Neural progenitor cell (in vitro differentiated cells): ENCODE measurements at regions not wholly inside any gene's neighbourhood (a gene's known extent, or its start where the extent isn't known, plus 50 kb on each side); places are given as distances from the start of the nearest gene placed in this dataset.
"Not testable (repeated sequence)": the region's sequence is repeated elsewhere in the genome, so short reads cannot be mapped to it uniquely, and the experiment has no call there.

Experiments
- DNase-seq: peaks from one replicate; pipeline ENCODE4 v3.0.0-alpha.2; 2016; ENCODE audit warnings: low spot score
- H2AFZ ChIP-seq: fragments of 200-600 bp; sonication (generic); replicated peaks from 2 replicates; pipeline ENCODE4 v1.6.1; 2016; ENCODE audit warnings: antibody characterized with exemption
- H3F3A ChIP-seq: fragments of 200-600 bp; sonication (generic); 2 replicates; pipeline ENCODE4 v1.6.1; 2016; ENCODE audit warnings: antibody characterized with exemption, low read depth
- H3K27ac ChIP-seq: fragments of 200-600 bp; sonication (generic); 2 replicates; pipeline ENCODE4 v1.5.1; 2016; ENCODE audit warnings: mild to moderate bottlenecking
- H3K27me3 ChIP-seq: fragments of 200-600 bp; sonication (generic); 2 replicates; pipeline ENCODE4 v1.6.1; 2016; ENCODE audit warnings: mild to moderate bottlenecking, moderate library complexity
- H3K36me3 ChIP-seq: fragments of 200-600 bp; sonication (generic); 2 replicates; pipeline ENCODE4 v1.5.1; 2016
- H3K4me1 ChIP-seq: fragments of 200-600 bp; sonication (generic); 2 replicates; pipeline ENCODE4 v1.6.1; 2016; ENCODE audit warnings: mixed run types
- H3K4me2 ChIP-seq: fragments of 200-600 bp; sonication (generic); 2 replicates; pipeline ENCODE4 v1.6.1; 2016
- H3K4me3 ChIP-seq: fragments of 200-600 bp; sonication (generic); 2 replicates; pipeline ENCODE4 v1.5.1; 2016
- H3K79me2 ChIP-seq: fragments of 200-600 bp; sonication (generic); 2 replicates; pipeline ENCODE4 v1.6.1; 2016; ENCODE audit warnings: low read depth
- H3K9ac ChIP-seq: fragments of 200-600 bp; sonication (generic); 2 replicates; pipeline ENCODE4 v1.6.1; 2016
- H3K9me3 ChIP-seq: fragments of 200-600 bp; sonication (generic); 2 replicates; pipeline ENCODE4 v1.5.1; 2016; ENCODE audit warnings: low read depth
- H4K20me1 ChIP-seq: fragments of 200-600 bp; sonication (generic); 2 replicates; pipeline ENCODE4 v1.6.1; 2016; ENCODE audit warnings: low read depth
- H3K27ac Mint-ChIP-seq: 3 replicates; pipeline ENCODE4 v1.8.0; 2021; ENCODE audit warnings: mixed read lengths
- H3K27me3 Mint-ChIP-seq: 2 replicates; pipeline ENCODE4 v1.8.0; 2022; ENCODE audit warnings: low read depth, mild to moderate bottlenecking, inconsistent platforms, moderate library complexity, mixed read lengths; ENCODE audit not compliant: insufficient read depth
- H3K36me3 Mint-ChIP-seq: 3 replicates; pipeline ENCODE4 v1.8.0; 2021; ENCODE audit warnings: mixed read lengths
- H3K4me1 Mint-ChIP-seq: 3 replicates; pipeline ENCODE4 v1.8.0; 2021; ENCODE audit warnings: mixed read lengths
- H3K4me3 Mint-ChIP-seq: 3 replicates; pipeline ENCODE4 v1.8.0; 2021; ENCODE audit warnings: mild to moderate bottlenecking, moderate library complexity, mixed read lengths
- H3K9me3 Mint-ChIP-seq: 3 replicates; pipeline ENCODE4 v1.8.0; 2020; ENCODE audit warnings: mixed read lengths
- EZH2 ChIP-seq: fragments of 200-600 bp; sonication (generic); IDR thresholded peaks from 2 replicates; pipeline ENCODE4 v1.6.1; 2017; ENCODE audit warnings: antibody characterized with exemption, mild to moderate bottlenecking, moderate library complexity
- EZH2phosphoT487 ChIP-seq: fragments of 200-600 bp; sonication (generic); IDR thresholded peaks from 2 replicates; pipeline ENCODE4 v1.6.1; 2017; ENCODE audit warnings: antibody characterized with exemption
- TF ChIP-seq, protein P1 (sequence below): fragments of 200-600 bp; sonication (generic); IDR thresholded peaks from 2 replicates; pipeline ENCODE4 v1.5.1; 2017; ENCODE audit warnings: antibody characterized with exemption, mild to moderate bottlenecking

DNA sequence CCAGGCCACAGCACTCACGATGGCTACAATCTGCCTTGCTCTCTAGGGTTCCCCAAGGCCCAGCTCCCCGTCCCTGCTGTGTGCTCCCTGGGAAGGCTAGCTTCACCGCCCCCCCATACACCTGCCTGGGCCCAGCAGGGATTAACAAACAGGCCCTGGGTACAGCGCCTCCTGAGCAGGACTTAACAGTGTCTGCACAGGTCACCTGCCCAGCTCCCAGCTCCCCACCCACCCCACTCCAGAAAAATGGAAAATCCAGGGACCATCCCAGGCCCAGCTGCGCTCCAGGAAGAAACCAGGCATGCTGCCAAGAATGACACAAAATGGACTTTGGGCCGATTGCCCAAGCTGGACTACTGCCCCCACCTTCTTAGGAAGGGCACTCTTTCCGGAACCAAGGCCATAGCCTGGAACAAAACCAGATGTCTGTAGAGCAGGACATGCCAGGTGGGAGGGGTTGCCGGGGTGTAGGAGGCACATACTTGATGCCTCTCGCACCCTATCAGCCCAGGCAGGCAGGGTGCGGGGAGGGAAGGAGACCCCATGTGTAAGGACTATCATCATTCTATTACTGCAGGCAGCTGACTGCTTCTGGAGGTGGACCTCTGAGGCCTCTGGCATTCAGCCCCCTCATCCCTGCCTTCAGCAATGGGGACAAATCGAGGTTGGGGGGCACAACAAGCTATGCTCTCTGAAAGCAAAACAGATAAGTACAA is 104.9 kb downstream of the SNX5 start:
- Histone ChIP-seq H3K4me2 (no peak overlapping the region), H3K27me3 (no peaks in the 10 kb centered on the region), H3K27ac (no peak overlapping the region), H3K4me1 (no peaks in the 10 kb centered on the region), H3K36me3 (no peaks in the 10 kb centered on the region), H2AFZ (no peak overlapping the region), H3K79me2 (no peaks in the 10 kb centered on the region), H3K9ac (no peak overlapping the region), H4K20me1 (no peaks in the 10 kb centered on the region), H3K4me3 (no peak overlapping the region), H3F3A (no peaks in the 10 kb centered on the region), H3K9me3 (no peaks in the 10 kb centered on the region)
- peaks cover 8% of the 10 kb centered on the region for H3K4me1 Mint-ChIP-seq
- H3K27me3 Mint-ChIP-seq, result peaks cover 8% of the 10 kb centered on the region
- H3K36me3 Mint-ChIP-seq, result no peaks in the 10 kb centered on the region
- no peak overlapping the region for H3K4me3 Mint-ChIP-seq
- TF ChIP-seq, protein P1, sequence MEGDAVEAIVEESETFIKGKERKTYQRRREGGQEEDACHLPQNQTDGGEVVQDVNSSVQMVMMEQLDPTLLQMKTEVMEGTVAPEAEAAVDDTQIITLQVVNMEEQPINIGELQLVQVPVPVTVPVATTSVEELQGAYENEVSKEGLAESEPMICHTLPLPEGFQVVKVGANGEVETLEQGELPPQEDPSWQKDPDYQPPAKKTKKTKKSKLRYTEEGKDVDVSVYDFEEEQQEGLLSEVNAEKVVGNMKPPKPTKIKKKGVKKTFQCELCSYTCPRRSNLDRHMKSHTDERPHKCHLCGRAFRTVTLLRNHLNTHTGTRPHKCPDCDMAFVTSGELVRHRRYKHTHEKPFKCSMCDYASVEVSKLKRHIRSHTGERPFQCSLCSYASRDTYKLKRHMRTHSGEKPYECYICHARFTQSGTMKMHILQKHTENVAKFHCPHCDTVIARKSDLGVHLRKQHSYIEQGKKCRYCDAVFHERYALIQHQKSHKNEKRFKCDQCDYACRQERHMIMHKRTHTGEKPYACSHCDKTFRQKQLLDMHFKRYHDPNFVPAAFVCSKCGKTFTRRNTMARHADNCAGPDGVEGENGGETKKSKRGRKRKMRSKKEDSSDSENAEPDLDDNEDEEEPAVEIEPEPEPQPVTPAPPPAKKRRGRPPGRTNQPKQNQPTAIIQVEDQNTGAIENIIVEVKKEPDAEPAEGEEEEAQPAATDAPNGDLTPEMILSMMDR, result no peak
- TF ChIP-seq EZH2 (no peak), EZH2phosphoT487 (no peak)
- no peak overlapping the region for H3K27ac Mint-ChIP-seq
- no peak for DNase-seq
- no peaks in the 10 kb centered on the region for H3K9me3 Mint-ChIP-seq

DNA sequence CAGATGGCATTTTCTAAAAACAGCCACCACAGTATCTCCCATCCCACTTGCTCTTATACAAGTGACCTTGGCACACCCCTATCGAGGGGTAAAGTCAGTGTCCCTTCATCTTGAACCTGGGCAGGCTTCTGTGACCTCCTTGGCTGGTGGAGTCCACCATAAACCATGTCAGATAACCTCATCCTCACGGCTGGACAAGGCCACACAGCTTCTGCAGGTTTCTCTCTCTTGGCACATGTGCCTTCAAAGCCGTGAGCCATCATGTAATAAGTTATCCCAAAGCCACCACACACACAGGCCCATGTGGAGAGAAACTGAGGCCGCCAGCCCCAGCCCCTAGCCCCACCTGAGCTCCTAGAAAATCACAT is 105.4 kb downstream of the SNX5 start:
- Mint-ChIP-seq H3K4me3 (no peak overlapping the region), H3K4me1 (peaks cover 8% of the 10 kb centered on the region), H3K9me3 (no peaks in the 10 kb centered on the region), H3K27me3 (peaks cover 8% of the 10 kb centered on the region), H3K27ac (no peak overlapping the region), H3K36me3 (no peaks in the 10 kb centered on the region)
- H3F3A ChIP-seq, result no peaks in the 10 kb centered on the region
- no peak for TF ChIP-seq EZH2phosphoT487
- no peak for TF ChIP-seq EZH2
- TF ChIP-seq, protein P1, result no peak
- H3K4me1 ChIP-seq, result no peaks in the 10 kb centered on the region
- no peak overlapping the region for H3K9ac ChIP-seq
- no peaks in the 10 kb centered on the region for H3K9me3 ChIP-seq
- H3K27me3 ChIP-seq, result no peaks in the 10 kb centered on the region
- H3K27ac ChIP-seq, result no peak overlapping the region
- H4K20me1 ChIP-seq, result no peaks in the 10 kb centered on the region
- no peak overlapping the region for H3K4me2 ChIP-seq
- H2AFZ ChIP-seq, result no peak overlapping the region
- DNase-seq, result no peak
- H3K4me3 ChIP-seq, result no peak overlapping the region
- no peaks in the 10 kb centered on the region for H3K36me3 ChIP-seq
- H3K79me2 ChIP-seq, result no peaks in the 10 kb centered on the region

DNA sequence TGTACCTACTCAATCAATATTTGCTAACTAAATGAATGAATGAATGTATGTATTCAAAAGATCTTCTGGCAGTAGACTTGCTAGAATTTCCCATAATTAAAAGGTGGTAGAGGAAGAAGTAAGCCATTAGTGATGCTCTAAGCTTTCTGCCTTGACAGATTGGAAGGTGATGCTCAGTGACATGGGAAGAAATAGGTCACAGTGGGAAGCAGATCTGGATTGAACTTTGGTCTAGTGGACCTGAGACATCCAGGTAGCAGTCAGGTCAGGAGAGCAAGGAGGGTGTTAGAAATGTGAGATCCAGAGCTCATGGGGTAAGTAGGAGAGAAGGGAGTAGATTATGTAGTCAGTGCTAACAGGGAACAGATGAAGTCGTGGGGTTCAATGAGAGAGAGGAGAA is 106.4 kb downstream of the SNX5 start:
- no peak overlapping the region for H2AFZ ChIP-seq
- Mint-ChIP-seq H3K27ac (no peak overlapping the region), H3K4me1 (peaks cover 4% of the 10 kb centered on the region), H3K4me3 (no peak overlapping the region), H3K36me3 (no peaks in the 10 kb centered on the region), H3K9me3 (no peaks in the 10 kb centered on the region), H3K27me3 (peaks cover 8% of the 10 kb centered on the region)
- no peaks in the 10 kb centered on the region for H3K4me1 ChIP-seq
- no peaks in the 10 kb centered on the region for H4K20me1 ChIP-seq
- H3F3A ChIP-seq, result no peaks in the 10 kb centered on the region
- no peaks in the 10 kb centered on the region for H3K79me2 ChIP-seq
- H3K9me3 ChIP-seq, result no peaks in the 10 kb centered on the region
- DNase-seq, result no peak
- no peak overlapping the region for H3K27ac ChIP-seq
- no peak overlapping the region for H3K4me3 ChIP-seq
- H3K9ac ChIP-seq, result no peak overlapping the region
- H3K4me2 ChIP-seq, result no peak overlapping the region
- H3K36me3 ChIP-seq, result no peaks in the 10 kb centered on the region
- TF ChIP-seq EZH2phosphoT487, result no peak
- TF ChIP-seq, protein P1, result no peak
- TF ChIP-seq EZH2, result no peak
- H3K27me3 ChIP-seq, result no peaks in the 10 kb centered on the region

DNA sequence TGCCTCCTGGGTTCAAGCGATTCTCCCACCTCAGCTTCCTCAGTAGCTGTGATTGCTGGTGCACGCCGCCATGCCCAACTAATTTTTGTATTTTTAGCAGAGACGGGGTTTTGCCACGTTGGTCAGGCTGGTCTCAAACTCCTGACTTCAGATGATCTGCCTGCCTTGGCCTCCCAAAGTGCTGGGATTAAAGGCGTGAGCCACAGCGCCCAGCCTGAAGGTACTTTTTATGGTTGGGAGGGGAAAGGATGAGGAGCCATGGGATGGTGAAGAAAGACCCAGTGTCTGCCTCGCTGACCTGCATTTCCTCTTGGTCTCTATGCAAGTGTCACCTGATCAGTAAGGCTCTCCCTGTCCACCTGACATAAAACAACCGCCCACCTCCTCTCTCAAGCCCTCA is 107.0 kb downstream of the SNX5 start:
- not testable (repeated sequence) for H3K36me3 Mint-ChIP-seq, DNase-seq, H3K9me3 ChIP-seq, H3K9me3 Mint-ChIP-seq, H3K79me2 ChIP-seq, H3K4me2 ChIP-seq, H3K4me1 Mint-ChIP-seq, H3K4me3 ChIP-seq, H3K27ac ChIP-seq, H3K27ac Mint-ChIP-seq, H3F3A ChIP-seq, H4K20me1 ChIP-seq, H2AFZ ChIP-seq, H3K27me3 Mint-ChIP-seq, H3K4me3 Mint-ChIP-seq, H3K36me3 ChIP-seq, H3K4me1 ChIP-seq, H3K9ac ChIP-seq, H3K27me3 ChIP-seq
